HK-2 (cell line): ENCODE measurements at regions not wholly inside any gene's neighbourhood (a gene's known extent, or its start where the extent isn't known, plus 50 kb on each side); places are given as distances from the start of the nearest gene placed in this dataset.

Experiments
- DNase-seq: peaks from one replicate; pipeline ENCODE4 v3.0.0-alpha.2; 2018; ENCODE audit not compliant: unreplicated experiment

- no peak for DNase-seq
Observed at GRCh38 chr15:67892559-67893377, 52.9 kb upstream of the RNU6-1 start.

GRCh38 chr15:67895237-67895636, 55.4 kb upstream of the RNU6-1 start:
- no peak for DNase-seq

GRCh38 chr15:67897646-67898339, 57.9 kb upstream of the RNU6-1 start:
- no peak for DNase-seq

- no peak for DNase-seq
Observed at GRCh38 chr15:67899596-67900283, 59.9 kb upstream of the RNU6-1 start.

- DNase-seq: no peak
Observed at GRCh38 chr15:67900621-67901147, 60.8 kb upstream of the RNU6-1 start.

- DNase-seq: no peak
Observed at GRCh38 chr15:67901922-67902321, 62.1 kb upstream of the RNU6-1 start.

GRCh38 chr15:67902579-67903009, 62.7 kb upstream of the RNU6-1 start:
- DNase-seq: no peak

- no peak for DNase-seq
Observed at GRCh38 chr15:67903708-67904107, 63.9 kb upstream of the RNU6-1 start.

GRCh38 chr15:67905628-67906027, 65.8 kb upstream of the RNU6-1 start:
- no peak for DNase-seq

- no peak for DNase-seq
Observed at GRCh38 chr15:67906382-67906781, 66.5 kb upstream of the RNU6-1 start.

GRCh38 chr15:67907184-67907723, 67.4 kb upstream of the RNU6-1 start:
- no peak for DNase-seq

GRCh38 chr15:67908756-67909155, 68.9 kb upstream of the RNU6-1 start:
- DNase-seq: no peak

GRCh38 chr15:67911727-67912126, 71.9 kb upstream of the RNU6-1 start:
- DNase-seq: no peak

GRCh38 chr15:67914028-67914427, 74.2 kb upstream of the RNU6-1 start:
- DNase-seq: no peak

GRCh38 chr15:67914537-67915460, 75.0 kb upstream of the RNU6-1 start:
- DNase-seq: no peak

- DNase-seq: no peak
Observed at GRCh38 chr15:67915461-67916374, 75.9 kb upstream of the RNU6-1 start.

- no peak for DNase-seq
Observed at GRCh38 chr15:67916565-67916964, 76.7 kb upstream of the RNU6-1 start.

GRCh38 chr15:67917037-67917436, 77.2 kb upstream of the RNU6-1 start:
- DNase-seq: no peak

GRCh38 chr15:67917636-67918035, 77.8 kb upstream of the RNU6-1 start:
- no peak for DNase-seq
